OCI-LY7 (cell line): ENCODE measurements at regions not wholly inside any gene's neighbourhood (a gene's known extent, or its start where the extent isn't known, plus 50 kb on each side); places are given as distances from the start of the nearest gene placed in this dataset.

Experiments
- CTCF ChIP-seq: fragments of 200-600 bp; sonication (generic); conservative IDR thresholded peaks from 2 replicates; pipeline ENCODE4 v1.5.1; 2014; ENCODE audit warnings: mild to moderate bottlenecking, antibody characterized with exemption, low read length, moderate library complexity, mixed read lengths
- EZH2phosphoT487 ChIP-seq: fragments of 200-600 bp; sonication (generic); IDR thresholded peaks from 2 replicates; pipeline ENCODE4 v1.6.1; 2018; ENCODE audit warnings: low read depth, borderline replicate concordance, mild to moderate bottlenecking, mixed run types, antibody characterized with exemption, low read length, moderate library complexity, mixed read lengths

- TF ChIP-seq CTCF, result no peak
- no peak for TF ChIP-seq EZH2phosphoT487
Observed at GRCh38 chr4:54901202-54901601, 224.2 kb downstream of the KDR start.
